ENCODE measurements at regions not wholly inside any gene's neighbourhood (a gene's known extent, or its start where the extent isn't known, plus 50 kb on each side); places are given as distances from the start of the nearest gene placed in this dataset.

GRCh38 chr5:124260921-124261515 lies 485.4 kb downstream of the ZNF608 start:
- Histone ChIP-seq H3K27me3 (no peaks in the 10 kb centered on the region), H3K4me3 (no peak overlapping the region), H3K27ac (no peak overlapping the region), H3K4me1 (peaks cover 0 to 27% (median 7%) of the 10 kb centered on the region in 12 donors), H3K36me3 (no peaks in the 10 kb centered on the region), H3K9me3 (peaks cover 0 to under 1% (median 0%) of the 10 kb centered on the region in 12 donors)
- intact Hi-C loops (cut with DNase I) = no loop called here
- 72 to 78% (median 77%) methylated on average over 10 of the region's 10 CpGs for WGBS, 4 donors
- DNase-seq (no peak), ATAC-seq (no peak)
- TF ChIP-seq POLR2A (IDR thresholded peaks at IDR 0.05) = no peak
- no peak for TF ChIP-seq CTCF (IDR thresholded peaks at IDR 0.05)

- no peak for TF ChIP-seq CTCF (IDR thresholded peaks at IDR 0.05)
- TF ChIP-seq POLR2A (IDR thresholded peaks at IDR 0.05) = no peak
- ATAC-seq (no peak), DNase-seq (no peak)
- no peaks in the 10 kb centered on the region for H3K27me3 ChIP-seq
- no peak overlapping the region for H3K27ac ChIP-seq
- H3K9me3 ChIP-seq = peaks cover 0 to 8% (median 0%) of the 10 kb centered on the region in 12 donors
- 96 to 99% (median 98%) methylated on average over 4 of the region's 4 CpGs for WGBS, 4 donors
- H3K36me3 ChIP-seq = no peaks in the 10 kb centered on the region
- H3K4me1 ChIP-seq = peaks cover 0 to 22% (median 7%) of the 10 kb centered on the region in 12 donors
- intact Hi-C loops (cut with DNase I) = no loop called here
- no peak overlapping the region for H3K4me3 ChIP-seq
Observed at GRCh38 chr5:124259017-124259416, 487.4 kb downstream of the ZNF608 start.

- Histone ChIP-seq H3K4me1 (peaks cover 0 to 13% (median 2%) of the 10 kb centered on the region in 12 donors), H3K27ac (no peak overlapping the region)
Observed at GRCh38 chr5:124257048-124257447, 489.4 kb downstream of the ZNF608 start.

More at GRCh38 chr5:124257048-124257447, 489.4 kb downstream of the ZNF608 start:
- TF ChIP-seq CTCF (IDR thresholded peaks at IDR 0.05) (no peak), POLR2A (IDR thresholded peaks at IDR 0.05) (no peak)
- H3K4me3 ChIP-seq = no peak overlapping the region
- intact Hi-C loops (cut with DNase I) = no loop called here
- DNase-seq = no peak
- no peaks in the 10 kb centered on the region for H3K27me3 ChIP-seq
- no peak for ATAC-seq
- no peaks in the 10 kb centered on the region for H3K36me3 ChIP-seq
- WGBS, 4 donors = 95 to 98% (median 97%) methylated on average over 6 to 8 of the region's 8 CpGs
- peaks cover 0 to 8% (median 0%) of the 10 kb centered on the region in 12 donors for H3K9me3 ChIP-seq
